BE2C (cell line): ENCODE measurements at regions not wholly inside any gene's neighbourhood (a gene's known extent, or its start where the extent isn't known, plus 50 kb on each side); places are given as distances from the start of the nearest gene placed in this dataset.
"Not testable (repeated sequence)": the region's sequence is repeated elsewhere in the genome, so short reads cannot be mapped to it uniquely, and the experiment has no call there.

Source experiments
- DNase-seq: peaks from one replicate; pipeline ENCODE4 v3.0.0-alpha.2; 2020
- H3K27me3 ChIP-seq: fragments of 250-450 bp; sonication (Bioruptor Pico); 2 replicates; pipeline ENCODE4 v1.5.1; 2020; ENCODE audit warnings: mild to moderate bottlenecking
- H3K36me3 ChIP-seq: fragments of 250-450 bp; sonication (Bioruptor Pico); 2 replicates; pipeline ENCODE4 v1.5.1; 2020; ENCODE audit warnings: mild to moderate bottlenecking
- H3K4me1 ChIP-seq: fragments of 250-450 bp; sonication (Bioruptor Pico); 2 replicates; pipeline ENCODE4 v1.5.1; 2020
- H3K4me3 ChIP-seq: 2 replicates; pipeline ENCODE4 v1.5.1; 2011; ENCODE audit warnings: low read depth, low read length
- H3K9me3 ChIP-seq: fragments of 250-450 bp; sonication (Bioruptor Pico); 2 replicates; pipeline ENCODE4 v1.5.1; 2020
- CTCF ChIP-seq: IDR thresholded peaks from 2 replicates; pipeline ENCODE4 v1.5.1; 2012; ENCODE audit warnings: mild to moderate bottlenecking, low read depth, low read length

DNA sequence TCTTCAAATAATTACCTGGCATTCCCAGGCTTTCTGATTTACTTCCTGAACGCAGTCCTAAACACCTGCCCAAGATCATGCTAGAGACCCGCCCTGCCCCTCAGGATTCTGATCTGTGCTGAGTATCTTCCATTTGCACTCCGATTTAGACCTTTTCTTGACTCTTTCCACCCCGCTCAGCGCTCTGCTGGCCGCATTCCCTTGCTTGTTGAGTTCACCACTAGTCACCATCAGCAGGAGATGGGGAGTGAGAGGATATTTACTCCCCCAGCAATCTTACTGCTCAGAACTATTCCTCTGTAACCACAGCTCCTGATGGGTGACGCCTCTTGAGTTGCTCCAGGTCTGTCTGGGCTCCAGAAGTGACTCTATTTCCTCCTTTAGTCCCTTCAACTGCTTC, 419.4 kb upstream of the MIR17HG start:
- DNase-seq: no peak
- H3K9me3 ChIP-seq: peaks cover 2% of the 10 kb centered on the region; the same call in 1 of the 2 replicates
- H3K4me3 ChIP-seq: no peak overlapping the region
- H3K36me3 ChIP-seq: no peaks in the 10 kb centered on the region
- TF ChIP-seq CTCF: no peak
- H3K4me1 ChIP-seq: no peaks in the 10 kb centered on the region
- H3K27me3 ChIP-seq: no peaks in the 10 kb centered on the region; the same call in none of the 2 replicates

DNA sequence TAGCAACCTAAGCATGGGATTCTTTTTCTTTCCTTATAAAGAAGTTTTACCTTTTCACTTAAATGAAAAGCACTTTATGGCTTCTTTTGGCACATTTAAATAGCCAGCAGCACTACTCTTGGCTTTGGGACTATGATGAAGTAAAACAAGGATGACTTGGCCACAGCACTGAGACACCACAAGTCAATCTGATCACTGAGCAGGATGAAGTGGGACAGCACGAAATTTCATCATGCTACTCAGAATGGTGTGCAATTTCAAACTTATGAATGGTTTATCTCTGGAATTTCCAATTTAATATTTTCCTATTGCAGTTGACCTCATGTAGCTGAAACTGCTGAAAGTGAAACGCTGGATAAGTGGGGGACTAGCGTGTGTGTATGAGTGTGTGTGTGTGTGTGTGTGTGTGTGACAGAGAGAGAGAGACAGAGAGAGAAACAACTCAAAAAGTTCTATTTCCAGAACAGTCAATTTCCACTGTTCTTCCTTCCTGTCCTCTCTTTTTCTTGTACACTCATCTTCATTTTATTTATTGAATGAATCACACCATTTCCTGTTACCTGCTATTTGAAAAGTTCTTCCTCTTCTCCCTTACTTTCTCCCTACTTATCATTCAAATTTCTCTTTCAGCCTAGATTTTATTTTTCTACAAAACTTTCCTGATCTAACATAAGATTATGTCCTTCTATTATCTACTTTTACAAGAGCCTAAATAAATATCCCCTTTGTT, 414.2 kb upstream of the MIR17HG start:
- DNase-seq: no peak
- TF ChIP-seq CTCF: no peak

GRCh38 chr13:90934741-90935140, 412.7 kb upstream of the MIR17HG start:
- Histone ChIP-seq H3K36me3 (no peaks in the 10 kb centered on the region), H3K4me3 (no peak overlapping the region), H3K27me3 (no peaks in the 10 kb centered on the region), H3K4me1 (no peaks in the 10 kb centered on the region), H3K9me3 (peaks cover 2% of the 10 kb centered on the region; the same call in 1 of the 2 replicates)
- no peak for TF ChIP-seq CTCF
- DNase-seq: no peak

More for the DNA sequence above, 414.2 kb upstream of the MIR17HG start:
- Histone ChIP-seq H3K4me3 (no peak overlapping the region), H3K27me3 (no peaks in the 10 kb centered on the region), H3K9me3 (peaks cover 2% of the 10 kb centered on the region; the same call in 1 of the 2 replicates), H3K4me1 (no peaks in the 10 kb centered on the region), H3K36me3 (no peaks in the 10 kb centered on the region)

DNA sequence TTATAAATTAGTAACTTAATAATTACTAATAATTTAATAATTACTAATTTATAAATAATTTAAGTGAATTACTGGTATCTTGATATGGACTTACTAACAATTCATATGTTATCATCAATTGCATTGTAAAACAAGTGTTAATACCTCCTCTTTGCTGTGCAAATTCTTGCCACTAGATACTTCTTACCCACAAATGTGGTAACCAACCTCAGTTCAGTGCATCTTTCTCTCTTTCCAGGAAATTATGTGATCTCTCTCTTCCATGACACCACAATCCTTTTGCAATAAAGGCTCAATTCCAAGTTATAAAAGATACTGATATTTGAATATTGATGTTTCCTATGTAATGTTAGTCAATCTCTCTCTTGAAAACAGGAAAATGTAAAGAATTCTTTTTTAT, 408.6 kb upstream of the MIR17HG start:
- TF ChIP-seq CTCF: no peak
- H3K4me3 ChIP-seq: no peak overlapping the region
- no peaks in the 10 kb centered on the region for H3K9me3 ChIP-seq
- no peaks in the 10 kb centered on the region for H3K36me3 ChIP-seq
- no peaks in the 10 kb centered on the region for H3K27me3 ChIP-seq
- no peak for DNase-seq
- peaks cover 5% of the 10 kb centered on the region for H3K4me1 ChIP-seq

DNA sequence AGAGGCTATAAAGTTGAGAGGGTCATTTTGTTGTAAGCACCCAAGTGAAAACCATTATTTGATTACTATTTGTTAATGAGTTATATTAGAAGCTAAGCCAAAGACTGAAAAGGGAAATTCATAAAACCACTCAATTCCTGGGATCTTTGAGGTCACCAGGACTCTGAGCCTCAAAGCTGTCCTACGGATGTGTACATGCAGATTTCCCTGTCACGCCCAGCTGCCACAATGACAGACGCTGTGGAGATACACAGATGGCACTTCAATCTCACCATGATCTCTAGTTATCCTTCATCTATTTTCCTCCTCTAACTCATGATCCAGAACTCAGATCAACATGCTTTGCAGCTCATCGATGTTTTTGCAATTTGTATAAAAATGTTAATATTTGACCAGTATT, 403.5 kb upstream of the MIR17HG start:
- Histone ChIP-seq H3K4me1 (peaks cover 5% of the 10 kb centered on the region), H3K27me3 (no peaks in the 10 kb centered on the region), H3K36me3 (no peaks in the 10 kb centered on the region), H3K4me3 (no peak overlapping the region), H3K9me3 (no peaks in the 10 kb centered on the region)
- no peak for TF ChIP-seq CTCF
- no peak for DNase-seq

GRCh38 chr13:90945146-90945545, 402.3 kb upstream of the MIR17HG start:
- not testable (repeated sequence) for H3K27me3 ChIP-seq, H3K4me3 ChIP-seq, H3K4me1 ChIP-seq, DNase-seq, H3K9me3 ChIP-seq, H3K36me3 ChIP-seq

DNA sequence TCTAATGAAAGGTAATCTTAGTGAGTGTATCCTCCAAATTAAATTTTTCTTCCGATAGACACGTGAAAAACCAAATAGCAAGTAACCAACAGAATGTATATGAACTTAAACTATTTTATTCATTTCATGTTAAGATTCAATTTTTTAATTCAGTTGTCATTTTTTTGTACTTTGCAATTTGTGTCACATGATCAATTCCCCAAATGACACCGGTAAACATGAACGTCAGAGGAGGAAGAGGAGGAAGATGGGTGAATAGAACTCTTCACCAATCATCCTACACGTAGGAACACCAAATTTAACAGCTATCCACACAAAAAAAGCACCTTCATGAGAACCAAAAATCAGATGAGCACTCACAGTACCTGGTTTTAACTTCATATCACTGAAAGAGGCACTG, 401.4 kb upstream of the MIR17HG start:
- H3K9me3 ChIP-seq, DNase-seq, H3K36me3 ChIP-seq, H3K27me3 ChIP-seq, H3K4me3 ChIP-seq, H3K4me1 ChIP-seq: not testable (repeated sequence)
